HEK293 (cell line): ENCODE measurements at regions not wholly inside any gene's neighbourhood (a gene's known extent, or its start where the extent isn't known, plus 50 kb on each side); places are given as distances from the start of the nearest gene placed in this dataset.

ENCODE experiments used
- ATF2 ChIP-seq: fragments of 450-650 bp; formaldehyde crosslinking; IDR thresholded peaks from 2 replicates; pipeline ENCODE4 v1.5.1; 2016; ENCODE audit warnings: missing biosample characterization, missing genetic modification characterization, low read depth
- CTCF ChIP-seq: fragments of 450-650 bp; formaldehyde crosslinking; IDR thresholded peaks from 2 replicates; pipeline ENCODE4 v1.5.1; 2016; ENCODE audit warnings: missing biosample characterization, missing genetic modification characterization
- EGR2 ChIP-seq: fragments of 450-650 bp; formaldehyde crosslinking; IDR thresholded peaks from 2 replicates; pipeline ENCODE4 v1.5.1; 2016; ENCODE audit warnings: low read depth, missing biosample characterization, missing genetic modification characterization
- PATZ1 ChIP-seq: fragments of 450-650 bp; formaldehyde crosslinking; IDR thresholded peaks from 2 replicates; pipeline ENCODE4 v1.5.1; 2016; ENCODE audit warnings: missing biosample characterization, missing genetic modification characterization
- REPIN1 ChIP-seq: fragments of 450-650 bp; formaldehyde crosslinking; IDR thresholded peaks from 2 replicates; pipeline ENCODE4 v1.5.1; 2017; ENCODE audit warnings: missing biosample characterization, missing genetic modification characterization, low read depth
- SCRT2 ChIP-seq: fragments of 450-650 bp; formaldehyde crosslinking; IDR thresholded peaks from 2 replicates; pipeline ENCODE4 v1.5.1; 2016; ENCODE audit warnings: missing biosample characterization, missing genetic modification characterization
- ZBTB10 ChIP-seq: fragments of 450-650 bp; formaldehyde crosslinking; IDR thresholded peaks from 2 replicates; pipeline ENCODE4 v1.5.1; 2016; ENCODE audit warnings: missing biosample characterization, missing genetic modification characterization
- ZNF114 ChIP-seq: fragments of 450-650 bp; formaldehyde crosslinking; IDR thresholded peaks from 2 replicates; pipeline ENCODE4 v1.5.0; 2017; ENCODE audit warnings: missing biosample characterization, missing genetic modification characterization
- ZNF274 ChIP-seq, 2 experiments: fragments of 200-500 bp in 1 of 2; fragments of 450-650 bp in 1 of 2; sonication (Bioruptor generic) in 1 of 2; formaldehyde crosslinking in 1 of 2; IDR thresholded peaks; 2 replicates each; pipeline versions ENCODE4 v1.5.1 to v1.6.1; 2014 to 2016; ENCODE audit warnings: borderline replicate concordance in 1 of 2, inconsistent platforms in 1 of 2, low read length in 1 of 2, missing biosample characterization in 1 of 2, missing genetic modification characterization in 1 of 2
- ZNF416 ChIP-seq: fragments of 450-650 bp; formaldehyde crosslinking; IDR thresholded peaks from 2 replicates; pipeline ENCODE4 v1.5.1; 2016; ENCODE audit warnings: missing biosample characterization, missing genetic modification characterization
- ZNF658 ChIP-seq: fragments of 450-650 bp; formaldehyde crosslinking; IDR thresholded peaks from 2 replicates; pipeline ENCODE4; 2016; ENCODE audit warnings: missing biosample characterization, missing genetic modification characterization
- ZNF660 ChIP-seq: fragments of 450-650 bp; IDR thresholded peaks from 2 replicates; pipeline ENCODE4 v1.5.1; 2018; ENCODE audit warnings: missing biosample characterization, mild to moderate bottlenecking, missing genetic modification characterization
- ZNF707 ChIP-seq: fragments of 450-650 bp; formaldehyde crosslinking; IDR thresholded peaks from 2 replicates; pipeline ENCODE4 v1.5.1; 2016; ENCODE audit warnings: missing biosample characterization, missing genetic modification characterization
- ZNF785 ChIP-seq: fragments of 450-650 bp; formaldehyde crosslinking; IDR thresholded peaks from 2 replicates; pipeline ENCODE4 v1.5.1; 2016; ENCODE audit warnings: missing biosample characterization, missing genetic modification characterization

GRCh38 chr5:30749971-30750370 lies 443.5 kb upstream of the CDH6 start:
- TF ChIP-seq ATF2 = no peak
- no peak for TF ChIP-seq ZNF658 (tag by site-specific recombination)
- TF ChIP-seq CTCF (tag by site-specific recombination) = no peak
- TF ChIP-seq PATZ1 (tag by site-specific recombination) = no peak
- TF ChIP-seq ZBTB10 (tag by site-specific recombination) = no peak
- TF ChIP-seq EGR2 (tag by site-specific recombination) = no peak
- no peak for TF ChIP-seq ZNF416 (tag by site-specific recombination)
- no peak for TF ChIP-seq ZNF274 (IDR thresholded peaks at IDR 0.05; ENCODE audit: low read length)
- TF ChIP-seq ZNF274 (tag by site-specific recombination; IDR thresholded peaks at IDR 0.05; ENCODE audit: borderline replicate concordance) = no peak
- no peak for TF ChIP-seq ZNF660 (tag by site-specific recombination)
- no peak for TF ChIP-seq ZNF114 (tag by site-specific recombination)
- no peak for TF ChIP-seq ZNF785
- TF ChIP-seq ZNF707 (tag by site-specific recombination) = no peak
- no peak for TF ChIP-seq SCRT2 (tag by site-specific recombination)
- no peak for TF ChIP-seq REPIN1 (tag by site-specific recombination)
